H9 (cell line): ENCODE measurements at regions not wholly inside any gene's neighbourhood (a gene's known extent, or its start where the extent isn't known, plus 50 kb on each side); places are given as distances from the start of the nearest gene placed in this dataset.
A peak's percentile ranks its signal among the peaks of the same experiment; 100 is the strongest.
"Not testable (repeated sequence)": the region's sequence is repeated elsewhere in the genome, so short reads cannot be mapped to it uniquely, and the experiment has no call there.

Source experiments
- DNase-seq: peaks from one replicate; pipeline ENCODE4 v3.0.0-alpha.2; 2017
- H2AFZ ChIP-seq: one replicate; pipeline ENCODE4 v1.6.1; 2013; ENCODE audit warnings: mild to moderate bottlenecking, low read length, control low read depth, moderate library complexity
- H2AK5ac ChIP-seq: 2 replicates; pipeline ENCODE4 v1.6.1; 2013; ENCODE audit warnings: low read length, control low read depth, mixed read lengths; ENCODE audit not compliant: insufficient read length
- H2BK120ac ChIP-seq: one replicate; pipeline ENCODE4 v1.6.1; 2013; ENCODE audit warnings: low read depth, mild to moderate bottlenecking, low read length, control low read depth, inconsistent platforms; ENCODE audit not compliant: poor library complexity, severe bottlenecking
- H2BK12ac ChIP-seq: 2 replicates; pipeline ENCODE4 v1.6.1; 2013; ENCODE audit warnings: low read length, control low read depth, mixed read lengths, low read depth; ENCODE audit not compliant: insufficient read length
- H2BK15ac ChIP-seq: 2 replicates; pipeline ENCODE4 v1.6.1; 2013; ENCODE audit warnings: low read depth, low read length, control low read depth
- H2BK20ac ChIP-seq: one replicate; pipeline ENCODE4 v1.6.1; 2013; ENCODE audit warnings: low read depth, mild to moderate bottlenecking, low read length, control low read depth, inconsistent platforms; ENCODE audit not compliant: poor library complexity, severe bottlenecking
- H2BK5ac ChIP-seq: 2 replicates; pipeline ENCODE4 v1.6.1; 2013; ENCODE audit warnings: low read length, control low read depth, mixed read lengths; ENCODE audit not compliant: insufficient read length
- H3K14ac ChIP-seq: 2 replicates; pipeline ENCODE4 v1.6.1; 2013; ENCODE audit warnings: low read length, control low read depth; ENCODE audit not compliant: insufficient read depth
- H3K18ac ChIP-seq: 2 replicates; pipeline ENCODE4 v1.6.1; 2013; ENCODE audit warnings: low read depth, mild to moderate bottlenecking, mixed read lengths, low read length, control low read depth; ENCODE audit not compliant: insufficient read length
- H3K23ac ChIP-seq: 2 replicates; pipeline ENCODE4 v1.6.1; 2013; ENCODE audit warnings: low read length, control low read depth, mixed read lengths, low read depth; ENCODE audit not compliant: insufficient read length
- H3K23me2 ChIP-seq: 2 replicates; pipeline ENCODE4 v1.6.1; 2013; ENCODE audit warnings: low read depth, mild to moderate bottlenecking, mixed read lengths, low read length, control low read depth; ENCODE audit not compliant: insufficient read length, poor library complexity, severe bottlenecking
- H3K27ac ChIP-seq: 2 replicates; pipeline ENCODE4 v1.5.1; 2013; ENCODE audit warnings: low read length, control low read depth, mixed read lengths, low read depth; ENCODE audit not compliant: insufficient read length
- H3K27me3 ChIP-seq: 2 replicates; pipeline ENCODE4 v1.6.1; 2013; ENCODE audit warnings: low read length, control low read depth, inconsistent platforms; ENCODE audit not compliant: insufficient read depth
- H3K4ac ChIP-seq: 2 replicates; pipeline ENCODE4 v1.6.1; 2013; ENCODE audit warnings: low read depth, mild to moderate bottlenecking, control low read depth, inconsistent platforms, low read length, moderate library complexity
- H3K4me1 ChIP-seq: 2 replicates; pipeline ENCODE4 v1.6.1; 2013; ENCODE audit warnings: low read length, control low read depth, inconsistent platforms; ENCODE audit not compliant: insufficient read depth
- H3K4me2 ChIP-seq: 2 replicates; pipeline ENCODE4 v1.6.1; 2013; ENCODE audit warnings: low read length, control low read depth, mixed read lengths; ENCODE audit not compliant: insufficient read length, insufficient read depth
- H3K56ac ChIP-seq: 2 replicates; pipeline ENCODE4 v1.6.1; 2013; ENCODE audit warnings: low read depth, mild to moderate bottlenecking, mixed read lengths, low read length, control low read depth; ENCODE audit not compliant: insufficient read length
- H3K79me1 ChIP-seq: 2 replicates; pipeline ENCODE4 v1.6.1; 2013; ENCODE audit warnings: low read depth, mild to moderate bottlenecking, moderate library complexity, low read length, control low read depth, inconsistent platforms; ENCODE audit not compliant: insufficient read depth, poor library complexity, severe bottlenecking
- H3K79me2 ChIP-seq: 2 replicates; pipeline ENCODE4 v1.6.1; 2013; ENCODE audit warnings: low read length, control low read depth, inconsistent platforms; ENCODE audit not compliant: insufficient read depth
- H3K9ac ChIP-seq: 2 replicates; pipeline ENCODE4 v1.6.1; 2013; ENCODE audit warnings: low read length, control low read depth, mixed read lengths; ENCODE audit not compliant: insufficient read length; ENCODE audit errors: extremely low read depth
- H3K9me3 ChIP-seq: one replicate; pipeline ENCODE4 v1.6.1; 2013; ENCODE audit warnings: low read depth, low read length, inconsistent platforms; ENCODE audit not compliant: control insufficient read depth
- H3T11ph ChIP-seq: one replicate; pipeline ENCODE4 v1.6.1; 2013; ENCODE audit warnings: mild to moderate bottlenecking, low read length, control low read depth, inconsistent platforms
- H4K20me1 ChIP-seq: one replicate; pipeline ENCODE4 v1.6.1; 2013; ENCODE audit not compliant: control insufficient read depth, insufficient read length, insufficient read depth
- H4K5ac ChIP-seq: 2 replicates; pipeline ENCODE4 v1.6.1; 2013; ENCODE audit warnings: low read depth, mild to moderate bottlenecking, mixed read lengths, low read length, control low read depth; ENCODE audit not compliant: insufficient read length
- H4K8ac ChIP-seq: replicated peaks from 2 replicates; pipeline ENCODE4 v1.6.1; 2013; ENCODE audit warnings: low read length, control low read depth, mixed read lengths, low read depth; ENCODE audit not compliant: insufficient read length
- H4K91ac ChIP-seq: 2 replicates; pipeline ENCODE4 v1.6.1; 2013; ENCODE audit warnings: low read depth, mild to moderate bottlenecking, moderate library complexity, mixed read lengths, low read length, control low read depth; ENCODE audit not compliant: insufficient read length
- H3K27ac Mint-ChIP-seq, 3 experiments: 2 replicates in 2 of 3; 3 replicates in 1 of 3; pipeline ENCODE4 v1.8.0; 2020 to 2021; ENCODE audit warnings: mixed read lengths in 3 of 3, mild to moderate bottlenecking in 1 of 3, moderate library complexity in 1 of 3
- H3K27me3 Mint-ChIP-seq: 2 replicates; pipeline ENCODE4 v1.8.0; 2021; ENCODE audit warnings: low read depth, mild to moderate bottlenecking, moderate library complexity, mixed read lengths
- H3K36me3 Mint-ChIP-seq, 3 experiments: 2 replicates in 2 of 3; 3 replicates in 1 of 3; pipeline ENCODE4 v1.8.0; 2020 to 2021; ENCODE audit warnings: low read depth in 3 of 3, mixed read lengths in 3 of 3; ENCODE audit not compliant: insufficient read depth in 1 of 3
- H3K4me1 Mint-ChIP-seq, 2 experiments: 2 replicates each; pipeline ENCODE4 v1.8.0; 2020; ENCODE audit warnings: mixed read lengths in 2 of 2
- H3K4me3 Mint-ChIP-seq, 2 experiments: 2 replicates in 1 of 2; 3 replicates in 1 of 2; pipeline ENCODE4 v1.8.0; 2020 to 2021; ENCODE audit warnings: mild to moderate bottlenecking in 2 of 2, mixed read lengths in 2 of 2, moderate library complexity in 1 of 2
- H3K9me3 Mint-ChIP-seq, 2 experiments: 2 replicates in 1 of 2; 3 replicates in 1 of 2; pipeline ENCODE4 v1.8.0; 2020; ENCODE audit warnings: mild to moderate bottlenecking in 2 of 2, mixed read lengths in 2 of 2, moderate library complexity in 1 of 2
- WGBS: extraction: QIAGEN DNeasy Blood & Tissue Kit; methylation state at CpG from one replicate; pipeline ENCODE4 v1.1.7; 2013; ENCODE audit warnings: missing lambda C conversion rate, low lambda C conversion rate, mixed read lengths; ENCODE audit not compliant: insufficient read length; ENCODE audit errors: extremely low coverage; 5-methylcytosine and 5-hydroxymethylcytosine counted together
- TF ChIP-seq, protein P1 (sequence below): fragments of 200-600 bp; sonication (generic); conservative IDR thresholded peaks from 3 replicates; pipeline ENCODE4 v1.8.0; 2021; ENCODE audit warnings: antibody characterized with exemption, mild to moderate bottlenecking

DNA sequence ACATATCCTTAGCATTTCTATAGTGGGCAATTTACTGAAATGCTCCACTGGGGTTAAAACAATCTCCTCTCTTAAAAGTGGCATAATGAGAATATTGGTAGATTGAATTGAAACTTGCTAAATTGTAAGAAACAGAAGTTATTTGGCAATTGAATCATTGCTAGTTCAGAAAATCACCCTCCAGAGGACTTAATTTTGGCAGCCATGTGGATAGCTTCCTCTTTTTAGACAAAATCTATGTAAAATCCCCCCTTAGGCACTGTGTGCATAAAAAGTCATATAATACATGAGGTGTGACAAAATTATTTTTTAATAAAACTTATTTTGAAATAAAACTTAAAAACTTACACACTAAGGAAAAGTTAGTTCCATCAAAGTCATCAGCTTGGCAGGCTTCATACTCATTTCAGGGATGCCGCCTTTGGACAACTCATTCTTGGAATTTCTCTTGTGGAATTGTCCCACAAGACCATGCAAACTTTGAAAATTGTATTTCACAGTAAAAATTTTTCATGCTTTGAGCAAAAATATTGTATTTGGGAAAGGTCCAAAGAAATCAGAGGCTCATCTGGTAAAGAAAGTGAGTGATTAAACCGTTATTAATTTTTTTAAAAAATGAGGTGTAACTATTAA lies 473.0 kb downstream of the BCKDHB start:
- peaks cover 0 to 3% (median 0%) of the 10 kb centered on the region in 3 experiments; a peak in 1 of 7 replicates for H3K36me3 Mint-ChIP-seq
- no peaks in the 10 kb centered on the region for H3K27me3 ChIP-seq

DNA sequence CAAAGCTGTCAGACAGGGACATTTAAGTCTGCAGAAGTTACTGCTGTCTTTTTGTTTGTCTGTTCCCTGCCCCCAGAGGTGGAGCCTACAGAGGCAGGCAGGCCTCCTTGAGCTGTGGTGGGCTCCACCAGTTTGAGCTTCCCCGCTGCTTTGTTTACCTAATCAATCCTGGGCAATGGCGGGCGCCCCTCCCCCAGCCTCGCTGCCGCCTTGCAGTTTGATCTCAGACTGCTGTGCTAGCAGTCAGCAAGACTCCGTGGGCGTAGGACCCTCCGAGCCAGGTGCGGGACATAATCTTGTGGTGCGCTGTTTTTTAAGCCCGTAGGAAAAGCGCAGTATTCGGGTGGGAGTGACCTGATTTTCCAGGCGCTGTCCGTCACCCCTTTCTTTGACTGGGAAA lies 466.8 kb downstream of the BCKDHB start:
- WGBS, result no CpG with 5 or more reads among the region's 15 CpGs
- not testable (repeated sequence) for H2BK15ac ChIP-seq

More for the DNA sequence above, 473.0 kb downstream of the BCKDHB start:
- H2BK12ac ChIP-seq, result no peak overlapping the region
- H4K91ac ChIP-seq, result no peak overlapping the region
- H3K4me3 Mint-ChIP-seq, result no peak overlapping the region
- H3K4me1 Mint-ChIP-seq, result peaks cover 0 to 7% of the 10 kb centered on the region in 2 experiments; a peak in 1 of 4 replicates
- no peaks in the 10 kb centered on the region for H3K79me2 ChIP-seq
- no peak for DNase-seq
- H3K27ac ChIP-seq, result no peak overlapping the region
- no peak overlapping the region for H3K14ac ChIP-seq
- H3T11ph ChIP-seq, result no peak overlapping the region
- no peak overlapping the region for H2AFZ ChIP-seq
- no peak overlapping the region for H2BK120ac ChIP-seq
- H3K9me3 ChIP-seq, result no peaks in the 10 kb centered on the region
- no peak overlapping the region for H3K56ac ChIP-seq
- no peak overlapping the region for H3K4ac ChIP-seq
- H3K9ac ChIP-seq, result no peak overlapping the region
- H3K27ac Mint-ChIP-seq, result no peak overlapping the region
- H2BK15ac ChIP-seq, result no peak overlapping the region
- H3K4me2 ChIP-seq, result no peak overlapping the region
- no peak overlapping the region for H3K18ac ChIP-seq
- no peaks in the 10 kb centered on the region for H3K23me2 ChIP-seq
- H4K8ac ChIP-seq, result no peak overlapping the region
- no peak overlapping the region for H2BK5ac ChIP-seq
- H2BK20ac ChIP-seq, result no peak overlapping the region
- H3K27me3 Mint-ChIP-seq, result no peaks in the 10 kb centered on the region
- TF ChIP-seq, protein P1, sequence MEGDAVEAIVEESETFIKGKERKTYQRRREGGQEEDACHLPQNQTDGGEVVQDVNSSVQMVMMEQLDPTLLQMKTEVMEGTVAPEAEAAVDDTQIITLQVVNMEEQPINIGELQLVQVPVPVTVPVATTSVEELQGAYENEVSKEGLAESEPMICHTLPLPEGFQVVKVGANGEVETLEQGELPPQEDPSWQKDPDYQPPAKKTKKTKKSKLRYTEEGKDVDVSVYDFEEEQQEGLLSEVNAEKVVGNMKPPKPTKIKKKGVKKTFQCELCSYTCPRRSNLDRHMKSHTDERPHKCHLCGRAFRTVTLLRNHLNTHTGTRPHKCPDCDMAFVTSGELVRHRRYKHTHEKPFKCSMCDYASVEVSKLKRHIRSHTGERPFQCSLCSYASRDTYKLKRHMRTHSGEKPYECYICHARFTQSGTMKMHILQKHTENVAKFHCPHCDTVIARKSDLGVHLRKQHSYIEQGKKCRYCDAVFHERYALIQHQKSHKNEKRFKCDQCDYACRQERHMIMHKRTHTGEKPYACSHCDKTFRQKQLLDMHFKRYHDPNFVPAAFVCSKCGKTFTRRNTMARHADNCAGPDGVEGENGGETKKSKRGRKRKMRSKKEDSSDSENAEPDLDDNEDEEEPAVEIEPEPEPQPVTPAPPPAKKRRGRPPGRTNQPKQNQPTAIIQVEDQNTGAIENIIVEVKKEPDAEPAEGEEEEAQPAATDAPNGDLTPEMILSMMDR, result no peak
- H3K23ac ChIP-seq, result no peak overlapping the region
- no peaks in the 10 kb centered on the region for H3K79me1 ChIP-seq
- no peaks in the 10 kb centered on the region for H4K20me1 ChIP-seq
- no peak overlapping the region for H4K5ac ChIP-seq
- no CpG with 5 or more reads among the region's 2 CpGs for WGBS
- H2AK5ac ChIP-seq, result no peak overlapping the region
- H3K4me1 ChIP-seq, result no peaks in the 10 kb centered on the region
- no peaks in the 10 kb centered on the region for H3K9me3 Mint-ChIP-seq

More for the DNA sequence above, 466.8 kb downstream of the BCKDHB start:
- H2BK12ac ChIP-seq, H3K23me2 ChIP-seq, H3K23ac ChIP-seq, H3K27me3 Mint-ChIP-seq, H3K9me3 ChIP-seq, H3K4ac ChIP-seq, H3K79me1 ChIP-seq, H4K5ac ChIP-seq, H3K18ac ChIP-seq, H3K14ac ChIP-seq, DNase-seq, H4K8ac ChIP-seq, H3K4me1 ChIP-seq, H3T11ph ChIP-seq, H2AK5ac ChIP-seq, H3K56ac ChIP-seq, H3K27me3 ChIP-seq, H3K79me2 ChIP-seq, H2BK120ac ChIP-seq, H2BK5ac ChIP-seq, H3K4me2 ChIP-seq, H4K91ac ChIP-seq, H3K27ac ChIP-seq, H3K9me3 Mint-ChIP-seq, H2AFZ ChIP-seq, H3K9ac ChIP-seq, H2BK20ac ChIP-seq, H4K20me1 ChIP-seq, H3K4me1 Mint-ChIP-seq, H3K4me3 Mint-ChIP-seq: not testable (repeated sequence)
- peak overlapping the region in 1 of 3 experiments; percentile 87; a peak in 1 of 7 replicates for H3K27ac Mint-ChIP-seq
- peaks cover 0 to 14% (median 2%) of the 10 kb centered on the region in 3 experiments; a peak in 4 of 7 replicates for H3K36me3 Mint-ChIP-seq
